DND-41 (cell line): ENCODE measurements at regions not wholly inside any gene's neighbourhood (a gene's known extent, or its start where the extent isn't known, plus 50 kb on each side); places are given as distances from the start of the nearest gene placed in this dataset.

Experiments used
- ATAC-seq: fragments of 200-7000 bp; cut with Tn5 transposase; 3 replicates; pipeline ENCODE4 v1.9.1; 2021; ENCODE audit warnings: low read depth; ENCODE audit not compliant: insufficient read depth
- DNase-seq: peaks from one replicate; pipeline ENCODE4 v3.0.0-alpha.2; 2020
- H2AFZ ChIP-seq: 2 replicates; pipeline ENCODE4 v1.6.0; 2012; ENCODE audit warnings: low read depth, low read length
- H3K27ac ChIP-seq: 2 replicates; pipeline ENCODE4 v1.5.1; 2012; ENCODE audit warnings: low read length, inconsistent platforms
- H3K27me3 ChIP-seq: fragments of 200-600 bp; sonication (generic); 2 replicates; pipeline ENCODE4 v1.6.0; 2012; ENCODE audit warnings: low read length, mild to moderate bottlenecking, inconsistent platforms; ENCODE audit not compliant: insufficient read depth, poor library complexity
- H3K36me3 ChIP-seq: 2 replicates; pipeline ENCODE4 v1.5.1; 2012; ENCODE audit warnings: low read length, inconsistent platforms; ENCODE audit not compliant: insufficient read depth
- H3K4me1 ChIP-seq: 2 replicates; pipeline ENCODE4 v1.5.1; 2012; ENCODE audit warnings: mild to moderate bottlenecking, low read length; ENCODE audit not compliant: insufficient read depth
- H3K4me2 ChIP-seq: 2 replicates; pipeline ENCODE4 v1.6.0; 2012; ENCODE audit warnings: mild to moderate bottlenecking, moderate library complexity, low read length, inconsistent platforms; ENCODE audit not compliant: insufficient read depth
- H3K4me3 ChIP-seq, 2 experiments: fragments of 200-600 bp in 1 of 2; shearing (Covaris generic) in 1 of 2; 2 replicates each; pipeline ENCODE4 v1.5.1; 2012 to 2016; ENCODE audit warnings: inconsistent platforms in 2 of 2, low read length in 2 of 2, mild to moderate bottlenecking in 2 of 2, low read depth in 1 of 2, moderate library complexity in 1 of 2
- H3K79me2 ChIP-seq: 2 replicates; pipeline ENCODE4 v1.6.0; 2012; ENCODE audit warnings: low read length, inconsistent platforms; ENCODE audit not compliant: insufficient read depth
- H3K9ac ChIP-seq: 2 replicates; pipeline ENCODE4 v1.6.0; 2012; ENCODE audit warnings: low read depth, mild to moderate bottlenecking, inconsistent platforms, low read length, moderate library complexity
- H3K9me3 ChIP-seq: 2 replicates; pipeline ENCODE4 v1.5.1; 2012; ENCODE audit warnings: low read length, moderate library complexity, mild to moderate bottlenecking, inconsistent platforms; ENCODE audit not compliant: insufficient read depth, severe bottlenecking
- H4K20me1 ChIP-seq: 2 replicates; pipeline ENCODE4 v1.6.0; 2012; ENCODE audit warnings: low read length; ENCODE audit not compliant: insufficient read depth
- CTCF ChIP-seq: IDR thresholded peaks from 2 replicates; pipeline ENCODE4 v1.5.1; 2012; ENCODE audit warnings: borderline replicate concordance, low read length, moderate library complexity, mild to moderate bottlenecking; ENCODE audit not compliant: poor library complexity, severe bottlenecking; ENCODE audit errors: extremely low read depth
- EZH2 ChIP-seq: IDR thresholded peaks from 3 replicates; pipeline ENCODE4 v1.6.1; 2012; ENCODE audit warnings: borderline replicate concordance, low read depth, mild to moderate bottlenecking, moderate library complexity, low read length, inconsistent platforms; ENCODE audit not compliant: severe bottlenecking

GRCh38 chr9:7287986-7288385 is 511.6 kb downstream of the DMAC1 start:
- no peaks in the 10 kb centered on the region for H3K36me3 ChIP-seq
- H2AFZ ChIP-seq: no peak overlapping the region
- no peak overlapping the region for H3K27ac ChIP-seq
- no peaks in the 10 kb centered on the region for H4K20me1 ChIP-seq
- ATAC-seq: no peak
- H3K9ac ChIP-seq: no peak overlapping the region
- no peak overlapping the region for H3K4me2 ChIP-seq
- no peaks in the 10 kb centered on the region for H3K9me3 ChIP-seq
- no peak for TF ChIP-seq EZH2
- TF ChIP-seq CTCF: no peak
- no peak for DNase-seq
- no peaks in the 10 kb centered on the region for H3K27me3 ChIP-seq
- H3K4me1 ChIP-seq: no peaks in the 10 kb centered on the region
- H3K4me3 ChIP-seq: no peak overlapping the region
- no peaks in the 10 kb centered on the region for H3K79me2 ChIP-seq

DNA sequence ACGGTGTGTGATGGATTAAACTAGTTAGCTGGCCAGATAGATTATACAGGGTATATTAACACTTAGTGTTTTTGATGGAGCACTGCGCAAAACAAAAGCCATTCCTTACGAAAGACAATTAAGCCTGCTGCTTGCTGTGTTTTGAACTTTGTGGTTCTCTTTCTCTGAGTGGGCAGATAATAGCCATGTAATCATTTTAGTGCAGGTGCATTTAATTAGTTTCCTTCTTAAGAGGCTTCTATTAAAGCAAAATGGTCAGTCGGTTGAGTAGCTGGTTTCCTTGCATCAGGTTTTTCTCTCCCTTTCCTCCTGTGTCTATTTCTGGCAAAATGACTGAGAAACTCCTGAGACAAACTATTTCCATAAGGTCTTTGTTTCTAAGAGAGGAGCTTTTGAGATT is 512.5 kb downstream of the DMAC1 start:
- DNase-seq: no peak
- no peak overlapping the region for H3K9ac ChIP-seq
- TF ChIP-seq EZH2: no peak
- TF ChIP-seq CTCF: no peak

DNA sequence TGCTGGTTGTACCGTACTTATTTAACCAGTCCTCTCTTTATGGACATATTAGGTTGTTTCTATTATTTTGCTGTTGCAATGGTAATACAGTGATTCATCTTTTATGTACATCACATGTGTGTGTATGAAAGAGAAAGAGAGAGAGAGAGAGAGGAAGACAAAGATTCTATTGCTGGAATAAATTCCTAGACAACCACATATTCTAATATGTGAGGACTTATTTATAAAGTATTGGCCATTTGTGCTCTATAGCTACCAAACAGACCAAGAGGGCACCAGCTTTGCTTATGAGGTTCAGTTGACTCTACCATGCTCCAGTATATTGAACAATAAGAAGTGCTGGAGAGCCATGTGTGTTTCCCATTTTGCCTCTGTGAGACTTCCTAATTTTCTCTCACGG is 513.5 kb downstream of the DMAC1 start:
- ATAC-seq (no peak), DNase-seq (no peak)
- no peaks in the 10 kb centered on the region for H3K36me3 ChIP-seq
- no peaks in the 10 kb centered on the region for H4K20me1 ChIP-seq
- H2AFZ ChIP-seq: no peak overlapping the region
- H3K9me3 ChIP-seq: no peaks in the 10 kb centered on the region
- H3K4me1 ChIP-seq: no peaks in the 10 kb centered on the region
- no peak overlapping the region for H3K9ac ChIP-seq
- no peaks in the 10 kb centered on the region for H3K27me3 ChIP-seq
- H3K4me3 ChIP-seq: no peak overlapping the region
- no peak overlapping the region for H3K4me2 ChIP-seq
- TF ChIP-seq EZH2: no peak
- no peak for TF ChIP-seq CTCF
- no peaks in the 10 kb centered on the region for H3K79me2 ChIP-seq
- no peak overlapping the region for H3K27ac ChIP-seq

More for the DNA sequence above, 512.5 kb downstream of the DMAC1 start:
- no peaks in the 10 kb centered on the region for H4K20me1 ChIP-seq
- H2AFZ ChIP-seq: no peak overlapping the region
- no peaks in the 10 kb centered on the region for H3K27me3 ChIP-seq
- no peak overlapping the region for H3K4me3 ChIP-seq
- H3K4me2 ChIP-seq: no peak overlapping the region
- no peaks in the 10 kb centered on the region for H3K4me1 ChIP-seq
- no peaks in the 10 kb centered on the region for H3K36me3 ChIP-seq
- H3K9me3 ChIP-seq: no peaks in the 10 kb centered on the region
- H3K79me2 ChIP-seq: no peaks in the 10 kb centered on the region
- no peak for ATAC-seq
- H3K27ac ChIP-seq: no peak overlapping the region

DNA sequence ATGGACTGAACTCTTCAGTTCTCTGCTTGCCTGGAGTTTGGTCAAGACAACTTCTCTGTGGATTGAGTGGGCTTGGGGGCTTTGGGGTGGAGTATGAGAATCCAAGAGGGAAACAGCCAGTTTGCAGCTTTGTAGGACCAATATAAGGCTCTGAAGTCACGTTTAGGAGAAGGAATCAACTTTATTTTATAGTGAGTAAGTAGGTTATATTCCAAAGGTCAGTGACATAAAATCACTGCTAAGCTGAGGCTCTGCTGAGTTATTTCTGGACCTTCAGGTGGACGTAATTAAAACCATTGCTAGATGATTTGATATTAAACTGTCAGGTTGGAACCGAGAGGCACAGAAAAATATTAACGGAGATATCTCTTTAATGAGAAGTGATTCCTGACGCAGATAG is 514.4 kb downstream of the DMAC1 start:
- no peak for TF ChIP-seq CTCF
- no peak for TF ChIP-seq EZH2
- Histone ChIP-seq H3K27ac (no peak overlapping the region), H3K9me3 (no peaks in the 10 kb centered on the region), H3K36me3 (no peaks in the 10 kb centered on the region), H3K4me3 (no peak overlapping the region), H4K20me1 (no peaks in the 10 kb centered on the region), H3K9ac (no peak overlapping the region), H3K27me3 (no peaks in the 10 kb centered on the region), H3K79me2 (no peaks in the 10 kb centered on the region), H3K4me2 (no peak overlapping the region), H3K4me1 (no peaks in the 10 kb centered on the region), H2AFZ (no peak overlapping the region)
- DNase-seq (no peak), ATAC-seq (no peak)
